GM19328 (cell line): ENCODE measurements at regions not wholly inside any gene's neighbourhood (a gene's known extent, or its start where the extent isn't known, plus 50 kb on each side); places are given as distances from the start of the nearest gene placed in this dataset.
"Not testable (repeated sequence)": the region's sequence is repeated elsewhere in the genome, so short reads cannot be mapped to it uniquely, and the experiment has no call there.

Source experiments
- ATAC-seq: cut with Tn5 transposase; IDR thresholded peaks from one replicate; pipeline ENCODE4 v1.9.1; 2021; ENCODE audit warnings: mild to moderate bottlenecking, moderate library complexity; ENCODE audit not compliant: unreplicated experiment

DNA sequence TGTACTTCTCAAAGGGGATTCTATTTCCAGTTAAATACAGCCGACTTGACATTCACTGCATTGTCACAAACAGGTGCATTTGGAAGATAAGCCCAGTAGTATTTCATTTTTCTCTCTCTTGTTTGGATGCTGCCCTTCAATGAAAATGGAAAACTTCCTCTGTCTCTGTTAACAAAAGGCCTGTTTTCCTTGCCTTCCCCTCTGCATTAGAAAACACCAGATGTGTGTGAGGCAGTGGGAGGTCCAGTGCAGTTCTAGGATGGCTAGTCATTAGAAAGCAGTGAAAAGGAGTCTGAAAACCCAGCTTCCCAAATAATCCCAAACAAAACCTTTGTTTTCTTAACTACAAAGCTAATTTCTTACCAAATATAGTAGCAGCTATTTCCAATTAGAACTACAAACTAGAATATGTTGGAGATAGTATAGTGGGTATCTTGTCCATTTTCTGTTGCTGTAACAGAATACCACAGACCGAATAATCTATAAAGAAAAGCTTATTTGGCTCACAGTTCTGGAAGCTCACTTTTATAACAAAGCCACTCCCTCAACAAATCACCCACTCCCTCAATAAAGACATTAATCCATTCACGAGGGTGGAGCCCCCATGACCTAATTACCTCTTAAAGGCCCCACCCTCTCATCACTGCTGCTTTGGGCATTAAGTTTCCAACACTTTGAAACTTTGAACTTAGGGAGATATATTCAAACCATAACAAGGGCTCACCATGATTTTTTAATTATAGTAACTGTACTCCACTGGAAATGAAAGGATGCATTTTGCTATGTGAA is 452.1 kb upstream of the RPS6KA3 start:
- ATAC-seq, result no peak

- ATAC-seq, result no peak
Observed at GRCh38 chrX:20715176-20715575, 448.5 kb upstream of the RPS6KA3 start.

DNA sequence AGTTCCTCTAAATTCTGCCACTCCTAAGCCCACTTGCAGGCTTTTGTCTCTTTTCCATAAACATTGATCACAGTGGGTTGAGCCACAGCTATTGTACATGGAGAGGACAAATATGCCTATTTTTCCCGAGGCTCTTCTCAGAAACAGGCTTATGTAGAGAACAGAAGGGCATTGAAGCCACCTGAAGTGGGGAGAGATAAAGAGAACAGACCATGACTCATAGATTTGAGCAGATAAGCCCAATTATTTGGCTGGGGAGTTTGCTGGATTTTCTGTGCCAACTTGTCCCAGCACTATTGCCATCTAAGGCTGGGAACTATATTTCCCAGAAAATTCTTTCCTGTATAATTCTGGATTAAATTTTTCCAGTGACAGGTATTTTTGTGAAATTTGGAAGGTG is 446.1 kb upstream of the RPS6KA3 start:
- ATAC-seq, result no peak

DNA sequence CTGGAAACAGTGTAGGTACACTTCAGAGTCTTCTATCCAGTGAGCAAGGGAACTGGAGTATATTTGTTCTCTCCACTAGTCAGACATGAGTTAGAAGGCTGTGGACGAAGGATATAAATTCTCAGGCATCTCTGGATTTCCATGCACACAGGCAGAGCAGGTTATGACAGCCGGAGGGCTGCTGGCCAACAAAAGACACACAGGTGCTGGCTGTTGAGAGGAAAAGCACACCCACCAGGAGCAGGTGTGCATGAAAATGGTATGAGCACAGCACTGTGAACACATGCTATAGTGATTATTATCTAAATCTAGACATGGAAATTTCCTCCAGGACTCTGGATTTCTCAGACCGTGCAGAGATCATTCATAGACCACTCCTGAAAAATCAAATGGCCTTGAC is 444.7 kb upstream of the RPS6KA3 start:
- ATAC-seq, result no peak

GRCh38 chrX:20693078-20693477 is 426.4 kb upstream of the RPS6KA3 start:
- no peak for ATAC-seq

GRCh38 chrX:20686256-20686655 is 419.5 kb upstream of the RPS6KA3 start:
- no peak for ATAC-seq

- no peak for ATAC-seq
Observed at GRCh38 chrX:20685652-20686051, 418.9 kb upstream of the RPS6KA3 start.

- no peak for ATAC-seq
Observed at GRCh38 chrX:20681683-20682082, 415.0 kb upstream of the RPS6KA3 start.

DNA sequence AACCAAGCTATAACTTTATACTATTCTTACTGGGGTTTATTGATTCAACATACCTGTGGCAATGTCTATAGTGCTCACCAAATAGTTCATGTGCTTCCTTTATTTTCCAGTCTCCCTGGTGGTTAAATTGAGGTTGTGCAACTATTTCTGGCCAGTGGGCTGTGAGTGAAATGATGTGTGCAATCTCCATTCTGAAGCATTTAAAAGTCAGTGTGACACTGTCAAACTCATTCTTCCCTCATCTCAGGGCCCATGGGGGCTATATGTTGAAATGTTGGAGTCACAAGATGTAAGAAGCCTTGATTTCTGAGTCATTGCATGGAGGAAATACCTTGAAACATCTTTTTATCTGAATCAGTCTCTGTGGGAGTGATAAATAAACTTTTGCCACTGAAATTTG is 414.3 kb upstream of the RPS6KA3 start:
- ATAC-seq, result no peak

DNA sequence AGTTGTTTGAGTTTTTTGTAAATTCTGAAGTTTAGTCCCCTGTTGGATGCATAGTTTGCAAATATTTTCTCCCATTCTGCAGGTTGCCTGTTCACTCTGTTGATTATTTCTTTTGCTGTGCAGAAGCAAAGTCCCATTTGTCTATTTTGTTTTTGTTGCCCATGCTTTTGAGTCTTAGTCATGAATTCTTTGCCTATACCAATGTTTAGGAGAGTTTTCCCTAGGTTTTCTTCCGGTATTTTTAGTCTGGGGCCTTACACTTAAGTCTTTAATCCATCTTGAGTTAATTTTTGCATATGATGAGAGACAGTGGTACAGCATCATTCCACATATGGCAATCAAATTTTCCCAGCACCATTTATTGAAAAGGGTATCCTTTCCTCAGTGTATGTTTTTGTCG is 405.8 kb upstream of the RPS6KA3 start:
- no peak for ATAC-seq

DNA sequence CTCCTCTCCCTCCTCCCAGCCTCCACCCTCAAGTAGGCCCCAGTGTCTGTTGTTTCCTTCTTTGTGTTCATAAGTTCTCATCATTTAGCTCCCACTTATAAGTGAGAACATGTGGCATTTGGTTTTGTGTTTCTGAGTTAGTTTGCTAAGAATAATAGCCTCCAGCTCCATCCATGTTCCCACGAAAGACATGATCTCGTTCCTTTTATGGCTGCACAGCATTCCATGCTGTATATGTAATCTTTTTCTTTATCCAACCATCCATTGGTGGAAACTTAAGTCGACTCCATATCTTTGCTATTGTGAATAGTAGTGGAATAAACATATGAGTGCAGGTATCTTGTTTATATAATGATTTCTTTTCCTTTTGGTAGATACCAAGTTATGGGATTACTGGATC is 405.0 kb upstream of the RPS6KA3 start:
- ATAC-seq, result not testable (repeated sequence)

GRCh38 chrX:20670611-20671010 is 403.9 kb upstream of the RPS6KA3 start:
- no peak for ATAC-seq

DNA sequence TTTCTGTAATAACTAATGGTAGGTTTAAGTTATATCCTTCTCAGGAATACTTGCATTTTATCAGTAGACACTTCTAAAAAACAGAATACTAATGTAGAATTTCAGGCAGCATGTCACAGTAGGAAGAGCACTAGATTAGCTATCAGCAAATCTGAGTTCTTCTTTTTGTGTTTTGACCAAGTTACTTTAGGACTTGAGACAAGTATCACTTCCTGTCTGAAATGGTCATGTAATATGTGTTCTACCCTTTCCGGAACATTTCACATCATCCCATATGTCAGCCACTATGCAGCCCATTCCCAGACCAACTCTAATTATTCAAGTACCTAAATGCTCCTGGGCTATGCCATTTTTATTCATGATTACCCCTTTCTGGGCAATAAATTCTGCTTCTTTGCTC is 401.8 kb upstream of the RPS6KA3 start:
- ATAC-seq, result no peak

DNA sequence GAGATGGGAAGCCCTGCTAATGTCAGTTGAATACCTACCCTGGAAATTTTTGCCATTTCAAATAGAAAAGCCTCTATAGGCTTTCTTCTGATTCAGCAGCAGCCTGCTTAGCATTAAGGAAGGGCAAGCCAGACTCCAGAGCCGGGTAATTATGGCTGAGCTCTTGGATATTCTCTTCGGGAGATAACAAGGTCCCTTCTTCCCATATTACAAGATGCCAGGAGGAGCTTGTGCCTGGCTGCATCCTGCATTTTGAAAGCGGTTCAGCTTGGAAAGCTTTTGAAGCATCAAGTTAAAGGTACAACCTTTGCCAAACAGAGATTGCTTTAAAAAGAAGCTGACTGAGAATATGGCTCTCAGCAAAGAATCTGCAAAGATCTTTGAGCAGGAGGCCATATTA is 399.6 kb upstream of the RPS6KA3 start:
- ATAC-seq, result no peak

DNA sequence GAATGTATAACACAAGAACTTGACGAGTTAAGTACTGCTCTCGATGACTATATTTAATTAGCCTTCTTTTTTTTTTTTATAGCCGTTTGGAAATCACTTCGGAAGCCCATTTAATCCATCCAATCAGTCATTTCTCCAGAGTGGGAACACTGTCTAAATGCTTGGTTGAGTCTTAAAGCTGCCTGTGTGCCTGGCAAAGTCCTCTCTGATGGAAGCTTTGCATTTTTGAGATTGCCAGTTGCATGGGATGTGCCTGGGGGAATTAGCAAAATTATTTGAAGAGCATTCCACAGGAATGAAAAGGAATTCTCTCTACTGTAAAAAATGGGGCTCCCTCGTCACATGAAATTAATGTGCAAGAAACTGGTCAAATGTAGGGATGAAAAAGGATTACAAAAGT is 398.8 kb upstream of the RPS6KA3 start:
- no peak for ATAC-seq

DNA sequence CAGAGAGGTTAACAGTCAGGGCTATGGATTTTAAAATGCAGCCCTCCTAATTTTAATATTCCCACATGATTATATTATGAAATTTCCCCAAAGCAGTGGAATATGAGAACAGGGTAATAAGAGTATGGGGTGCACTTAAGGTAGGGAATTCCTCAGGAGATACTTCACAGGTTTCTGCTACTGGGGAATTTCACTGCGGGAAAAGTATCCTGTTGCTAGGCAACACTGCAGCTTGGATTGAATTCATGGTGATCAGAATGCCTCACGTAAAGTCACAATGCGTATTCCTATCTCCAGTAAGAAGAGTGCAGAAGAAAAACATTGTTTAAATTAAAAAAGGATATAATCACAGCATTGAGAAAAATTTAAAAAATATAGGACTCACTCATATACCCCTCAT is 398.1 kb upstream of the RPS6KA3 start:
- no peak for ATAC-seq

DNA sequence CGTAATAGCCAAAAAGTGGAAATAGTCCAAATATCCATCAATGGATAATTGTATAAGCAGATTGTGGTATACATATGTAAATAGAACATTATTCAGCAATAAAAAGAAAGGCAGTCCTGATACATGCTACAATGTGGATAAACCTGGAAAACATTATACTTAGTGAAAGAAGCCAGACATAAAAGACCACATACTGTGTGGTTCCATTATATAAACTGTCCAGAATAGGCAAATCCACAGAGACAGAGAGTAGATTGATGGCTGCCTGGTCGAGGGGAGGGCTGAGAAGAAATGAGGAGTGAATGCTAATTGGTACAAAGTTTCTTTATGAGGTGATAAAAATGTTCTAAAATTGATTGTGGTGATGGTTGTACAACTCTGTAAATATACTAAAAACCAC is 397.4 kb upstream of the RPS6KA3 start:
- no peak for ATAC-seq

DNA sequence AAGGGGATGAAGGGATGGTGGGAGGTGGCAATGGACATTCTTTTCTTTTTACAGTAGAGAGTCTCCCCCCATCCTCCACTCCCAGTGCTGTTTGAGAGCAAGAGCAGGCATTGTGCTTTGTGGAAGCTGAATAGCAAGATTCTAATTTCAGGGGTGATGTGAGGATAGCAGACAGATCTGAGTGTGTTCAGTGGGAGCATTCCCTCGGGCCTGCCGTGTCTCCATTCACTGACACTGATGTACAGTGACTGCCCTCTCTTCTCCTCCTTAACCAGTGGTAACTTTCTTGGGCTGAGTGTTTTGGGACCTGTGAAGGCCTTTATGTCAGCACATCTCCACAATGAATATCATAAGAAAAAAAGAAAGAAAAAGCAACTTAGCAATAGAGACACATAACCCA is 396.6 kb upstream of the RPS6KA3 start:
- ATAC-seq, result no peak

DNA sequence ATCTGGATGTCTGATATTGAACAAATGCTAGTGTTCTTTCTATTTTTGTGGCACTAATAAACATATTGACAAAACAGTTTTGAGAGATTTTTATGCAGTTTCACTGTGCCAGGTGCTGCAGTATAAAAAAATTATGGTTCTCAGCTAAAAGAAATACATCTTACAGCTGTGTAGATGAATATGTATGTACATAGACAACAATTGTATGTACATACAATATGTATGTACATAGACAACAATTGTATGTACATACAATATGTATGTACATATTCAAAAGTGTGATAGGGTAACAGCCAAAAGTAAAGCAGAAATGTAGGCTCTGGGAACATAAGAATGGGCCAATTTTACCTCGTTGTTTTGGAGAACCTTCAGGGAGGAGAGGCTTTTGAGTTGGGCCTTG is 390.0 kb upstream of the RPS6KA3 start:
- no peak for ATAC-seq

GRCh38 chrX:20654596-20655106 is 387.9 kb upstream of the RPS6KA3 start:
- no peak for ATAC-seq

DNA sequence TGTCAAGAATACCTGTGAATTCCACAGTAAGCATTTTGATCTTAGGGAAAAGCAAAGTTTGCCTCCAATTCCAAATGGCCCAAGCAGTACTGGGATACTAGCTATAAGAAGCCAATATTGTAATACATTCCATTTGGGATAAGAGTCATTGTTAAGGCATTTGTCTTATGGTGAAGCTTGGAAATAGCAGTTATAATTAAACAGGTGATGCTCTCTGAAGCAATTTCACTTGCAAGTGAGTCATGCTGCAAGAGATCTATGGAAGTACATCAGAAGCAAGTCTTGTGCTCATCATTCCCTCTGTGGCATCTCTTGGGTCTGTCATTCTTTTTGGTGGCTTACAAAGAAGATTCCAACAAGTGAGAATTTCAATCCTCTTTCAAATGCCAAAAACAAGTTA is 386.4 kb upstream of the RPS6KA3 start:
- no peak for ATAC-seq

DNA sequence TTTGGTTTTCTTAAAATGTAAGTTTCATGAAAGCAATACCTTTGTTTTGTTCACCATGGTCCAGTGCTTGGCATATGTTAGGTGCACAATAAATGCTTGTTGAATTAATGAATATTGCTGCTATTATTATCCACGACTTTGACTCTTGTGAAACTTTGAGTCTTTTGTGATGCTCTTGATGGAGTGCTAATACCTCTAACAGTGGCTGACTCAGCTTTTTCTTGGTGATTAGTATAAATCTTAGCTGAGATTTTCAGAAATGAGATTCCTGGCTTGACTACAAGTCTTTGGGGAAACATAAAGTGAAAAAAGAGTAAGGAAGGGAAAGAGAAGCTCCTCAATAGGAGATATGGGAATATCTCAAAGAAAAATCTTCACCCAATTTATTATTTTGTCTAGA is 375.2 kb upstream of the RPS6KA3 start:
- no peak for ATAC-seq

DNA sequence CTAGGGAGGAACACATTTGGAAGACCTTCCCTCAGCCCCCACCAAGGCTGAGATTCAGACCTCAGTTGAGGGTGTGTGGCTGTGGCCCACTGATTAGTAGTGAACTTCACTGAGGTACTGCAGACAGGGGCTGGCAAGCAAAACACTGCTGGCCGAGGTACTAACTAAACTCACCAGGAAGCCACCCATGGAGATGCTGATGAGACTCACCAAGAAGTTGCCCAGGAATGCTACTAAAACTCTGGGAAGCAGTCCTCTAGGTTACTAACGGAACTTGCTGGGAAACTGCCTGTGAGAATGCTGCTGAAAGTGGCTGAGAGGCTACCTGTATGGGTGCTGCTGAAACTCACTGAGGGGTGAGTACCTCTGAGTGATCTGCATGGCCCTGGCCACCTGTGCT is 372.4 kb upstream of the RPS6KA3 start:
- no peak for ATAC-seq
